Esophagus squamous epithelium (tissue), 4 donors: ENCODE measurements at regions not wholly inside any gene's neighbourhood (a gene's known extent, or its start where the extent isn't known, plus 50 kb on each side); places are given as distances from the start of the nearest gene placed in this dataset.

Source experiments
- POLR2A ChIP-seq, 4 donors: fragments of 450-650 bp; IDR thresholded peaks; one replicate each; pipeline ENCODE4 v1.6.1; 2017; ENCODE audit warnings: antibody characterized with exemption in 4 of 4, mild to moderate bottlenecking in 4 of 4, moderate library complexity in 3 of 4
- TF ChIP-seq, protein P1 (sequence below), 6 experiments: fragments of 450-650 bp in 4 of 6; fragments of 200-600 bp in 2 of 6; sonication (generic) in 2 of 6; IDR thresholded peaks; one replicate each; pipeline ENCODE4 v1.5.1; 2016 to 2019; ENCODE audit warnings: antibody characterized with exemption in 6 of 6, mild to moderate bottlenecking in 4 of 6, moderate library complexity in 4 of 6

DNA sequence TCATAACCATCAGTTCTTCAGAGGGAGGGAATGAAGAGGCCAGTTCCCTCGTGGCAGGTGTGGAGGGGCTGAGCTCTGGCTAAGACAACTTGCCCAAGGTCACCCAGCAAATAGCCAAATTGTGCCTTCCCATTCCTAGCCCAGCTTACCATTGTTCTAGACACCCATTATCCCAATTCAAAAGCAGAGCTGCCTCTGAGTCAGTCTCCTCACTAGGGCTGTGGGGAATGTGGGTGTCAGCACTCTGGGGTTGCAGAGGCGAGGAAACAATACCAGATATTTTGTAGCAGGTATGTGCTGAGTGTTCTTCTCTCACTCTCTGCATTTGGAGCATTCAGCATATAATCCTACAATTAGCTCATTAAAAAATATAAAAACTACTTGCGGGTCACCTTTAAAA is 270.8 kb downstream of the PSAT1 start:
- no peak for TF ChIP-seq POLR2A (IDR thresholded peaks at IDR 0.05)
- TF ChIP-seq, protein P1, sequence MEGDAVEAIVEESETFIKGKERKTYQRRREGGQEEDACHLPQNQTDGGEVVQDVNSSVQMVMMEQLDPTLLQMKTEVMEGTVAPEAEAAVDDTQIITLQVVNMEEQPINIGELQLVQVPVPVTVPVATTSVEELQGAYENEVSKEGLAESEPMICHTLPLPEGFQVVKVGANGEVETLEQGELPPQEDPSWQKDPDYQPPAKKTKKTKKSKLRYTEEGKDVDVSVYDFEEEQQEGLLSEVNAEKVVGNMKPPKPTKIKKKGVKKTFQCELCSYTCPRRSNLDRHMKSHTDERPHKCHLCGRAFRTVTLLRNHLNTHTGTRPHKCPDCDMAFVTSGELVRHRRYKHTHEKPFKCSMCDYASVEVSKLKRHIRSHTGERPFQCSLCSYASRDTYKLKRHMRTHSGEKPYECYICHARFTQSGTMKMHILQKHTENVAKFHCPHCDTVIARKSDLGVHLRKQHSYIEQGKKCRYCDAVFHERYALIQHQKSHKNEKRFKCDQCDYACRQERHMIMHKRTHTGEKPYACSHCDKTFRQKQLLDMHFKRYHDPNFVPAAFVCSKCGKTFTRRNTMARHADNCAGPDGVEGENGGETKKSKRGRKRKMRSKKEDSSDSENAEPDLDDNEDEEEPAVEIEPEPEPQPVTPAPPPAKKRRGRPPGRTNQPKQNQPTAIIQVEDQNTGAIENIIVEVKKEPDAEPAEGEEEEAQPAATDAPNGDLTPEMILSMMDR (IDR thresholded peaks at IDR 0.05): no peak
